Suprapubic skin (tissue), 3 donors: ENCODE measurements at regions not wholly inside any gene's neighbourhood (a gene's known extent, or its start where the extent isn't known, plus 50 kb on each side); places are given as distances from the start of the nearest gene placed in this dataset.
"Not testable (repeated sequence)": the region's sequence is repeated elsewhere in the genome, so short reads cannot be mapped to it uniquely, and the experiment has no call there.

Experiments used
- CTCF ChIP-seq, 2 donors: fragments of 200-600 bp in 1 of 2; fragments of 450-650 bp in 1 of 2; sonication (generic) in 1 of 2; IDR thresholded peaks; one replicate each; pipeline ENCODE4 v1.5.1; 2016 to 2019; ENCODE audit warnings: antibody characterized with exemption in 2 of 2, mild to moderate bottlenecking in 1 of 2, moderate library complexity in 1 of 2
- POLR2A ChIP-seq, 2 donors: fragments of 450-650 bp; IDR thresholded peaks; one replicate each; pipeline ENCODE4 v1.6.1; 2017; ENCODE audit warnings: antibody characterized with exemption in 2 of 2, mild to moderate bottlenecking in 2 of 2, moderate library complexity in 2 of 2

GRCh38 chr9:62816331-62816730 is 1626.5 kb downstream of the SPATA31A7 start:
- TF ChIP-seq POLR2A, CTCF (IDR thresholded peaks at IDR 0.05): not testable (repeated sequence)
